Coronary artery (tissue), 2 donors: ENCODE measurements at regions not wholly inside any gene's neighbourhood (a gene's known extent, or its start where the extent isn't known, plus 50 kb on each side); places are given as distances from the start of the nearest gene placed in this dataset.

Source experiments
- DNase-seq: peaks from one replicate; pipeline ENCODE4 v3.0.0-alpha.2; 2017; ENCODE audit warnings: low spot score
- H3K27ac ChIP-seq, 2 donors: fragments of 200-600 bp; sonication (generic); one replicate each; pipeline ENCODE4 v1.5.1; 2016 to 2019
- H3K4me3 ChIP-seq: fragments of 200-600 bp; sonication (generic); 2 replicates; pipeline ENCODE4 v1.5.1; 2016; ENCODE audit warnings: mild to moderate bottlenecking, moderate library complexity
- TF ChIP-seq, protein P1 (sequence below): fragments of 200-600 bp; sonication (generic); IDR thresholded peaks from one replicate; pipeline ENCODE4 v1.5.1; 2019; ENCODE audit warnings: antibody characterized with exemption

DNA sequence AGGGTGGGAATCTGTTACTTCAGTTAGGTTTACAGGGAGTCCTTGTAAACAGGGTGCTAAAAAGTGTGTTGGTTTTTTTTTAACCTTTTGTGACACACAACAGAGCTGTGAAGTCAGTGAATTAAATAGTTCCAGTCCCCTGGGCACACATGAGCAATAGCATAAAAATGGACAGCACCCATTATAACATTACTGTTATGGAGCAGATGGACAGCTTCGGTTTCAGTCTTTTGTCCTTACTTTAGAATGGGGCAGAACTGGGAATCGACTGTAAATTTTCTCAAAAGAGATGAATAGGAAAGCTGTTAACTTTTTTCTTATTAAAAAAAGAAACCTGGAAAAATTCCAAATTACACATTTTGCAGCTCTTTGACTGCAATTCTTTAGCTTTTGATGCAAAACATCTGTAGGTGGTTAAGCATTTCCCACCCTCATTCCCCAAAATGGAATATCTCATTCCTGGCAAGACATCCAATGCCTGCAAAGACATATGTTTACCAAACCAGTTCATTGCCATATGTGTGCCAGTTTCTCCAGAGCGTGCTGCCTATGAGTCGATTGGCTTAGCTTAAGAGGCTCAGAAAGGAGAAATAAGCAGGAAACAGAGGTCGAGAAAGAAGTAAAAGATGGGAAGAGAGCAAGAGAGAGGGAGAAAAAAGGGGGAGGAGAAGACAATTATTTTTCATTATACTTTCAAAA, 212.3 kb upstream of the TMEM161B start:
- H3K4me3 ChIP-seq, result no peak overlapping the region
- TF ChIP-seq, protein P1, sequence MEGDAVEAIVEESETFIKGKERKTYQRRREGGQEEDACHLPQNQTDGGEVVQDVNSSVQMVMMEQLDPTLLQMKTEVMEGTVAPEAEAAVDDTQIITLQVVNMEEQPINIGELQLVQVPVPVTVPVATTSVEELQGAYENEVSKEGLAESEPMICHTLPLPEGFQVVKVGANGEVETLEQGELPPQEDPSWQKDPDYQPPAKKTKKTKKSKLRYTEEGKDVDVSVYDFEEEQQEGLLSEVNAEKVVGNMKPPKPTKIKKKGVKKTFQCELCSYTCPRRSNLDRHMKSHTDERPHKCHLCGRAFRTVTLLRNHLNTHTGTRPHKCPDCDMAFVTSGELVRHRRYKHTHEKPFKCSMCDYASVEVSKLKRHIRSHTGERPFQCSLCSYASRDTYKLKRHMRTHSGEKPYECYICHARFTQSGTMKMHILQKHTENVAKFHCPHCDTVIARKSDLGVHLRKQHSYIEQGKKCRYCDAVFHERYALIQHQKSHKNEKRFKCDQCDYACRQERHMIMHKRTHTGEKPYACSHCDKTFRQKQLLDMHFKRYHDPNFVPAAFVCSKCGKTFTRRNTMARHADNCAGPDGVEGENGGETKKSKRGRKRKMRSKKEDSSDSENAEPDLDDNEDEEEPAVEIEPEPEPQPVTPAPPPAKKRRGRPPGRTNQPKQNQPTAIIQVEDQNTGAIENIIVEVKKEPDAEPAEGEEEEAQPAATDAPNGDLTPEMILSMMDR, result no peak
- no peak for DNase-seq
- H3K27ac ChIP-seq, result no peak overlapping the region

DNA sequence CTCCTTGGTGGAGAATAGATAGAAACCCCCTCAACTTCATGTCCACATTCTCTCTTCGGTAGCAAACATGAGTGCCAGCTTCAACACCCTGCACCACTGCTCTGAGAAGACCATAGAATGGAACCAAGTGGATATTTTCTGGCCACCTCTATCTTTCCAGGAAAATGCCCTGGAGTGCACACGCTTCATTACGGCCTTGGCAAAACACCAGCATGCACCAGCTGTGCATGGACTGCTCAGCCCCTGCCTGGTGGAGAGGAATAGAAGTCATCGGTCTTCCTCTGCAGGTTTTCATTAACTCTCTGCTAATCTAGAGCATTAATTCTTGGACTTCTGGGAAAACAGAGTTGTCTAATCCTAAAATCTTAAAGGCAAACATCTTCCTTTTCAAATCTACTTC, 211.6 kb upstream of the TMEM161B start:
- no peak for DNase-seq
- TF ChIP-seq, protein P1, result no peak
- no peak overlapping the region for H3K4me3 ChIP-seq
- H3K27ac ChIP-seq, result no peak overlapping the region

DNA sequence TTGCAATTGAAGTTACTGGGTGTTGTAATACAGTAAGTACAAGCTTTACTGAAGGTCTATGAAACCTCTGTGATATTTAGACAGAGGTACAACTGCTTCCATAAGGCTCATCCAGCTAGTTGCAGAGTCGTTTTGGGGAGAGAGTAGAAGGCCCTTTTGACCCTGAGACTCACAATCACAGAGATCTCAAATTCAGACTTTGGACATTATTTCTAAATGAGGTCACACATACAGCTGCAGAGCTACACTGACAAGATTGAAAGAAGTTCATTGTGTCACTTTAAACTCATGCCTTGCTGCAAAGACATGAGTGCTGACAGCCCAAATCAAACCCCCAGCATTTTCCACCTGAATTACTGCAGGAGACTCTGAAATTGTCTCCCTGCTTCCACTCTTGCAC, 205.9 kb upstream of the TMEM161B start:
- Histone ChIP-seq H3K4me3 (no peak overlapping the region), H3K27ac (no peak overlapping the region)
- no peak for DNase-seq
- TF ChIP-seq, protein P1, result no peak

DNA sequence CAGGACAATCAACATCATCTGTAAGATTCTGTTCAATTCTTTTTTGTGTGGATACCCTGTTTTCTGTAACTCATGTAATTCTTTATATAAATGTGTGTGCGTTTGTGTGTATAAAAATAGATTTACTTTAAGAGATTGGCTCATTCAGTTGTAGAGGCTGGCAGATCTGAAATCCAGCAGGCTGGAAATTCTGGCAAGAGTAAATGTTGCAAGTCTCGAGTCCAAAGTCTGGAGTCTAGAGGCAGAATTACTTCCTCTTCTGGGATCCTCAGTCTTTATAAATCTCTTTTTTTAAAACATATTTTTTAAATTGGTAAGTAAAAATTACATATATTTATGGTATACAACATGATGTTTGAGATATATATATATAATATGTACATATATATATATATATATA, 202.1 kb upstream of the TMEM161B start:
- no peak for DNase-seq
- H3K27ac ChIP-seq, result no peak overlapping the region
- H3K4me3 ChIP-seq, result no peak overlapping the region
- TF ChIP-seq, protein P1, result no peak

DNA sequence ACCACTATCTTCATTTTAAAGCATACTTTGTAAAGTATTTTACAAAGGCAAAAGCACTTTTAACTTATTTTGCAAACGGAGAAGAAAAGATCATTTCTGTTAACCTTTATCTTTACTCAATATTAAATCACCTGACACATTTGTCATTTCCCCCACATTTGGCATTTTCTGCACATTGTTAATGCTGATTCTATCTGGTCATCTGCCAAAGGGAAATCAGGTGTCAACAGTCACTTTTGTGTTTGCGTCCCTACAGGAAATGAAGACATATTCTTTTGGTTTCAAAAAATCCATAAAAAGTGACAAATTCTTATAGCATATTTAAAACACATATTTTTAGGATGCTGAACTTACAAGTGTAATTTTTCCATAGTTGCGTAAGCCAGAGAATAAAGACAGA, 191.3 kb upstream of the TMEM161B start:
- no peak overlapping the region for H3K27ac ChIP-seq
- no peak overlapping the region for H3K4me3 ChIP-seq
- TF ChIP-seq, protein P1, result no peak
- no peak for DNase-seq

DNA sequence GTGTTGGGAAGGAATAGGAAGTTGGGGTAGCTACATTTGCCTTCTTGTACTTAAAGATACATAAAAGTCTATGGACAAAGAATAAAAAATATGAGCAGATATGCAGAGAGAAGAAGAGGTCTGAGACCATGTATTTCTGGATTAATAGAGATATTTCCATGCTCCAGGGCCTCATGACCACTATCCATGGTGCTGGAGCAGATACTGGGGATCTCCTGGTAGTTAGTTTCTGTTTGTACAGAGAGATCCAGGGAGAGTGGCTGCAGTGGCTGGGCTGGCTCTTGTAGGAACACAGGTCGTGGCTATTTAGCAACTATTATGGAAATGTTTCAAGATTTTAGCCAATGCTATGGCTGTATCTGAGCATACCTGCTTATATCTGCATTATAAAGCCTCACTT, 184.2 kb upstream of the TMEM161B start:
- no peak overlapping the region for H3K27ac ChIP-seq
- no peak for DNase-seq
- no peak overlapping the region for H3K4me3 ChIP-seq
- TF ChIP-seq, protein P1, result no peak

DNA sequence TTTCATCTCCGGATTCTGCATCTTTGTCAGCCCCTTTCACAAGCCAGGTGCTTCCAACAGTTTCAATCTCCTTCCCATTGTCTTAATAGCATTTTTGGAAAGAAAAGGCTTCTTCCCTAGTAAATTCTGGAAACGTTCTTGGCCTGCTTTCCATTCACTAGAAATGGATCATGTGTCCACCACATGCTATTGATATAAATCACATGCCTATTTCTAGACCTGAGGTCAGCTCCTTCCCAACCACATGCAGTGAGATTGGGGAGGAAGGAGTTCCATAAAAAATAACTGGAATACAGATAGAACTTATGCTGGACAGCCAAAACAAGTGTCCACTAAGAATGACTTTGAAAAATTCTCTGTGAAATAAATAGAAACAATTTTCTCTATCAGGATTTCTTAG, 181.6 kb upstream of the TMEM161B start:
- TF ChIP-seq, protein P1, result no peak
- Histone ChIP-seq H3K4me3 (no peak overlapping the region), H3K27ac (no peak overlapping the region)
- DNase-seq, result no peak
